ENCODE measurements at regions not wholly inside any gene's neighbourhood (a gene's known extent, or its start where the extent isn't known, plus 50 kb on each side); places are given as distances from the start of the nearest gene placed in this dataset.

- TF ChIP-seq EZH2phosphoT487 (IDR thresholded peaks at IDR 0.05; ENCODE audit: borderline replicate concordance, low read length) (no peak), CTCF (conservative IDR thresholded peaks at IDR 0.05; ENCODE audit: low read depth, low read length) (no peak)
These were observed 104.6 kb downstream of the DISP1 start for GRCh38 chr1:222919478-222919865.

Data from PC-3 (cell line).